Progenitor cell of endocrine pancreas (in vitro differentiated cells): ENCODE measurements at regions not wholly inside any gene's neighbourhood (a gene's known extent, or its start where the extent isn't known, plus 50 kb on each side); places are given as distances from the start of the nearest gene placed in this dataset.

ENCODE experiments used
- DNase-seq: peaks from one replicate; pipeline ENCODE4 v3.0.0; 2021; ENCODE audit warnings: low spot score; ENCODE audit not compliant: unreplicated experiment
- H3K27ac Mint-ChIP-seq: 2 replicates; pipeline ENCODE4 v1.8.0; 2021; ENCODE audit warnings: mild to moderate bottlenecking, moderate library complexity, mixed read lengths
- H3K27me3 Mint-ChIP-seq: 2 replicates; pipeline ENCODE4 v1.8.0; 2021; ENCODE audit warnings: mixed read lengths
- H3K36me3 Mint-ChIP-seq: 2 replicates; pipeline ENCODE4 v1.8.0; 2022; ENCODE audit warnings: mixed read lengths; ENCODE audit not compliant: insufficient read depth
- H3K4me1 Mint-ChIP-seq: 2 replicates; pipeline ENCODE4 v1.8.0; 2021; ENCODE audit warnings: low read depth, mixed read lengths
- H3K4me3 Mint-ChIP-seq: 2 replicates; pipeline ENCODE4 v1.8.0; 2021; ENCODE audit warnings: low read depth, mild to moderate bottlenecking, moderate library complexity, mixed read lengths
- H3K9me3 Mint-ChIP-seq: 2 replicates; pipeline ENCODE4 v1.8.0; 2021; ENCODE audit warnings: low read depth, mixed read lengths
- TF ChIP-seq, protein P1 (sequence below): fragments of 200-600 bp; sonication (generic); IDR thresholded peaks from one replicate; pipeline ENCODE4 v1.5.0; 2021; ENCODE audit warnings: antibody characterized with exemption, mild to moderate bottlenecking; ENCODE audit not compliant: unreplicated experiment

DNA sequence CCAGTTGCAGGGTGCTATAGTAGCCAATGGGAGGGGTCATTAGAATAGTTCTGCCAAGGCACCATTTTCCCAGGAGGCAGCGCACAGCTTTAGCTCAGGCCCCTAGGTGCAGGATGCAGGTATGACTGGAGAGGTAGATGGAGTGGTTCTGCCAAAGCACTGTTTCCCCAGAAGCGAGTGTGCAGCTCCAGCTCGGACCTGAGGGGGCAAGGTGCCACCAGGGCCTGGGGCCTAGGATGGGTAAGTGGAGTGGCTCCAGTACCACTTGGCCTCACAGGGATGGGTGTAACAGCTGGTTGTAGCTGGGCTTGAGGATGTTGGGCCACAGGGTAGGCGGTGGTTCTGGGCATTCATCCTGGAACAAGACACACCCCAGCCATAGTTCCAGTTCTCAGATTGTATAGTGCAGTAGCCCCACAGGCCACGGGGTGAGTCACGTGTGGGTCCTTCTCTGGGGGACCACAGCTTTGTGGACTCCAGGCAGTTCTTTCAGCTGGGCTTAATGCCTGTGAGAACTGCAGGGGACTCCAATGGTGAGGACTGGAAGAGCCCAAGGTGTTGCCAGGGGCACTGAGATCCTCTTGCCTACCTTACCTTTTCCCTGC is 185.5 kb upstream of the ANKH start:
- TF ChIP-seq, protein P1, sequence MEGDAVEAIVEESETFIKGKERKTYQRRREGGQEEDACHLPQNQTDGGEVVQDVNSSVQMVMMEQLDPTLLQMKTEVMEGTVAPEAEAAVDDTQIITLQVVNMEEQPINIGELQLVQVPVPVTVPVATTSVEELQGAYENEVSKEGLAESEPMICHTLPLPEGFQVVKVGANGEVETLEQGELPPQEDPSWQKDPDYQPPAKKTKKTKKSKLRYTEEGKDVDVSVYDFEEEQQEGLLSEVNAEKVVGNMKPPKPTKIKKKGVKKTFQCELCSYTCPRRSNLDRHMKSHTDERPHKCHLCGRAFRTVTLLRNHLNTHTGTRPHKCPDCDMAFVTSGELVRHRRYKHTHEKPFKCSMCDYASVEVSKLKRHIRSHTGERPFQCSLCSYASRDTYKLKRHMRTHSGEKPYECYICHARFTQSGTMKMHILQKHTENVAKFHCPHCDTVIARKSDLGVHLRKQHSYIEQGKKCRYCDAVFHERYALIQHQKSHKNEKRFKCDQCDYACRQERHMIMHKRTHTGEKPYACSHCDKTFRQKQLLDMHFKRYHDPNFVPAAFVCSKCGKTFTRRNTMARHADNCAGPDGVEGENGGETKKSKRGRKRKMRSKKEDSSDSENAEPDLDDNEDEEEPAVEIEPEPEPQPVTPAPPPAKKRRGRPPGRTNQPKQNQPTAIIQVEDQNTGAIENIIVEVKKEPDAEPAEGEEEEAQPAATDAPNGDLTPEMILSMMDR: no peak
- Mint-ChIP-seq H3K4me3 (no peak overlapping the region), H3K36me3 (no peaks in the 10 kb centered on the region), H3K4me1 (no peaks in the 10 kb centered on the region), H3K9me3 (peaks cover 6% of the 10 kb centered on the region), H3K27ac (no peak overlapping the region), H3K27me3 (no peaks in the 10 kb centered on the region)
- DNase-seq: no peak

DNA sequence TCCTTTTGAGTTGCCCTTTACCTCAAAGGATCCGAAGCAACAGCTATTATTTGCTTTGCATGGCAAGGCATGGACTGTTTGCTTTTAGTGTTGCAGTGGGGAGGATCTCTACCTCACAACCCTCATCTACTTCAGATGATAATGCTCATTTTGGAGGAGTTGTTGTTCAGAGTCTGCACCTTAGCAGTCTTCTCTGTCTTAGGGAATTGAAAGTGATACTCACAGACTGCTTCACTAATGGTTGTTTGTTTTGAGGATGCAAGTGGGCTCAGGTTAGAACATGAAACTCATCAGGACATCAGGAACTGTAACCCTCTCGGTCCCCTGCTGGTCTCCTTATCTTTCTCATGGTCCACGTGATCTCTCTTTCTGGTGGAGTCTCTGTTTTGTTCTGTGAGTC is 172.9 kb upstream of the ANKH start:
- H3K27me3 Mint-ChIP-seq: peaks cover 5% of the 10 kb centered on the region

DNA sequence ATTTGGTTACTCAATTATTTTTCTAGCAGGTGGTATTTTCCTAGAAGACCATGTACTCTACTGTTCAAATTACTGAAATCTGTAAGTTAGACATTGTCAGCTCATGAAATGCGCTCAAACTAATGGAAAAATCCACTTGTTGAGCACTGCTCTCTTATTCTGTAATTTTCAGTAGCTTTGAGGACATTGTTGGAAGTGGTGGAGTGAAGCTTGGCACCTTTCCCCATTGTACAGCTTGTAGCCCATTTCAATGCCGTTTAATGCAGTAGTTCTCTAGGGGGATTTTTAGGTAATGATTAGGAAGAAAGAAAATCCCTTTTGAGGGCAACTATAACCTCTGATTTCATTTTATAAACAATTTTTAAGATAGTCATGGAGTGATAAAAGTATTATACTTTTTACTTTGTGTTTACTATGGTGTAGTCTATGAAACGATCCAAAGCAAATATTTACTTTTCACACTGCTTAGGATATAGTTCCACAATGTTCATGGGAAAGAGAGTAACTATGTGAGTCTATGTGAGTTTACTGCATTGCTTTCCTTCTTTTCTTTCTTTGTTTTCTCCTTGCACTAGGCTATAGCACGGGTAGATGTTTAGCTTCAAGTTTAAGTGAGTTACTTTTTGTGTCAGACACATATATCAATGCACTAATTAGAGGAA is 165.8 kb upstream of the ANKH start:
- no peak overlapping the region for H3K4me3 Mint-ChIP-seq
- H3K36me3 Mint-ChIP-seq: no peaks in the 10 kb centered on the region

More for the DNA sequence above, 172.9 kb upstream of the ANKH start:
- Mint-ChIP-seq H3K27ac (no peak overlapping the region), H3K4me3 (no peak overlapping the region), H3K9me3 (no peaks in the 10 kb centered on the region), H3K4me1 (peaks cover 4% of the 10 kb centered on the region), H3K36me3 (no peaks in the 10 kb centered on the region)
- TF ChIP-seq, protein P1: no peak
- DNase-seq: no peak

DNA sequence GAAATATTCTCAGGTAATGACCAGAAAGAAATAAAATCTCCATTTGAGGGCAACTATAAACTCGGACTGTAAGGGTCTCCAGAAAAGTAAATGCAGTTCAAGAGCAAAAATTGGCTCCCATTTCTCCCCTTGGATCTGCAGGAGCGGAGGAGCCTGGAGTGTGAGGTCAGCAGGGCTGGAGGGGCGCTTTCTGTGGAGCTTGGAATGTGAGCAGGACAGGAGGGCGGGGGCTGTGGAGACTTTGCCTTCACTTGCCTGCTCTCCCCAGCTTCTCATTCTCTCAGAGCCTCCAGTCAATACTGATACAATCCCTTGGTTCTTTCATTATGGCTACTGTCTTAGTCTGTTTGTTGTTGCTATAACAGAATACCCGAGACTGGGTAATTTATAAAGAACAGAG is 162.8 kb upstream of the ANKH start:
- TF ChIP-seq, protein P1: no peak
- H3K27me3 Mint-ChIP-seq: no peaks in the 10 kb centered on the region
- H3K4me1 Mint-ChIP-seq: peaks cover 2% of the 10 kb centered on the region
- H3K36me3 Mint-ChIP-seq: no peaks in the 10 kb centered on the region
- no peak overlapping the region for H3K27ac Mint-ChIP-seq
- peaks cover 6% of the 10 kb centered on the region for H3K9me3 Mint-ChIP-seq
- H3K4me3 Mint-ChIP-seq: no peak overlapping the region
- no peak for DNase-seq

More for the DNA sequence above, 165.8 kb upstream of the ANKH start:
- peaks cover 6% of the 10 kb centered on the region for H3K9me3 Mint-ChIP-seq
- no peak overlapping the region for H3K27ac Mint-ChIP-seq
- no peak for DNase-seq
- H3K4me1 Mint-ChIP-seq: peaks cover 2% of the 10 kb centered on the region
- no peaks in the 10 kb centered on the region for H3K27me3 Mint-ChIP-seq
- TF ChIP-seq, protein P1: no peak

DNA sequence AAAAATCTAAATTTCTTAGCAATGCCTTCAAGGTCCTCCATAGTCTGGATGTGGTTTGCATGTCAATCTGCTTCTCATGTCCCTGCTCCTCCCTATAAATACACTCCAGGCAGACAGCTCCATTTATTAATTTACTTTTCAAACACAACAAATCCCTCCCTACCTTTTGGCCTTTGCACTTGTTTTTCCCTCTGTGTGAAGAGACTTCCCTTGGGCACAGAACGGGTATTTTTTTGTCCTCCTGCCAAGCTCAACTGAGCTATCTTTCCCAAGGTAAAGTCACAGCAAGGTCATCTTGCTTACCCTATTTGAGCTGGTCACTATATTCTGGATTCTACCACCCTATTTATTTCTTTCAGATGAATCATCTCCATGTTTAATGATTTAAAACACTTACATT is 159.6 kb upstream of the ANKH start:
- Mint-ChIP-seq H3K27me3 (peaks cover 4% of the 10 kb centered on the region), H3K9me3 (peaks cover 8% of the 10 kb centered on the region), H3K36me3 (no peaks in the 10 kb centered on the region), H3K27ac (no peak overlapping the region), H3K4me1 (no peaks in the 10 kb centered on the region), H3K4me3 (no peak overlapping the region)
- TF ChIP-seq, protein P1: no peak
- no peak for DNase-seq
